Karpas-422 (cell line): ENCODE measurements at regions not wholly inside any gene's neighbourhood (a gene's known extent, or its start where the extent isn't known, plus 50 kb on each side); places are given as distances from the start of the nearest gene placed in this dataset.
"Not testable (repeated sequence)": the region's sequence is repeated elsewhere in the genome, so short reads cannot be mapped to it uniquely, and the experiment has no call there.

ENCODE experiments used
- DNase-seq: peaks from one replicate; pipeline ENCODE4 v3.0.0-alpha.2; 2015
- H2AFZ ChIP-seq: fragments of 200-600 bp; sonication (generic); 2 replicates; pipeline ENCODE4 v1.6.1; 2014; ENCODE audit warnings: antibody characterized with exemption, low read length, mixed read lengths
- H3K27ac ChIP-seq: fragments of 200-600 bp; sonication (generic); 2 replicates; pipeline ENCODE4 v1.5.1; 2014; ENCODE audit warnings: mild to moderate bottlenecking, low read length, moderate library complexity
- H3K27me3 ChIP-seq: fragments of 200-600 bp; sonication (generic); 2 replicates; pipeline ENCODE4 v1.6.1; 2014; ENCODE audit warnings: low read length, mixed read lengths
- H3K36me3 ChIP-seq: fragments of 200-600 bp; sonication (generic); 2 replicates; pipeline ENCODE4 v1.6.1; 2014; ENCODE audit warnings: low read length, mixed read lengths; ENCODE audit not compliant: insufficient read depth
- H3K4me1 ChIP-seq: fragments of 200-600 bp; sonication (generic); 2 replicates; pipeline ENCODE4 v1.6.1; 2014; ENCODE audit warnings: mild to moderate bottlenecking, low read length, mixed read lengths
- H3K4me2 ChIP-seq: fragments of 200-600 bp; sonication (generic); 2 replicates; pipeline ENCODE4 v1.6.1; 2014; ENCODE audit warnings: low read length, low read depth, mild to moderate bottlenecking; ENCODE audit not compliant: poor library complexity, severe bottlenecking
- H3K4me3 ChIP-seq: fragments of 200-600 bp; sonication (generic); 2 replicates; pipeline ENCODE4 v1.5.1; 2014; ENCODE audit warnings: mild to moderate bottlenecking, antibody characterized with exemption, low read length, mixed read lengths
- H3K79me2 ChIP-seq: fragments of 200-600 bp; sonication (generic); 2 replicates; pipeline ENCODE4 v1.6.1; 2014; ENCODE audit warnings: mild to moderate bottlenecking, low read length, mixed read lengths
- H3K9ac ChIP-seq: fragments of 200-600 bp; sonication (generic); 2 replicates; pipeline ENCODE4 v1.6.0; 2014; ENCODE audit warnings: low read length
- H3K9me2 ChIP-seq: fragments of 200-600 bp; sonication (generic), shearing (Covaris generic); replicated peaks from 2 replicates; pipeline ENCODE4 v1.6.0; 2014; ENCODE audit warnings: mild to moderate bottlenecking, low read length, moderate library complexity; ENCODE audit not compliant: insufficient read depth
- H3K9me3 ChIP-seq: fragments of 300-700, 200-600 bp; sonication (generic); 2 replicates; pipeline ENCODE4 v1.6.1; 2014; ENCODE audit warnings: low read length, mixed read lengths
- H4K20me1 ChIP-seq: fragments of 200-600 bp; sonication (generic); 2 replicates; pipeline ENCODE4 v1.6.1; 2014; ENCODE audit warnings: mild to moderate bottlenecking, antibody characterized with exemption, low read length, low read depth; ENCODE audit not compliant: insufficient read depth

DNA sequence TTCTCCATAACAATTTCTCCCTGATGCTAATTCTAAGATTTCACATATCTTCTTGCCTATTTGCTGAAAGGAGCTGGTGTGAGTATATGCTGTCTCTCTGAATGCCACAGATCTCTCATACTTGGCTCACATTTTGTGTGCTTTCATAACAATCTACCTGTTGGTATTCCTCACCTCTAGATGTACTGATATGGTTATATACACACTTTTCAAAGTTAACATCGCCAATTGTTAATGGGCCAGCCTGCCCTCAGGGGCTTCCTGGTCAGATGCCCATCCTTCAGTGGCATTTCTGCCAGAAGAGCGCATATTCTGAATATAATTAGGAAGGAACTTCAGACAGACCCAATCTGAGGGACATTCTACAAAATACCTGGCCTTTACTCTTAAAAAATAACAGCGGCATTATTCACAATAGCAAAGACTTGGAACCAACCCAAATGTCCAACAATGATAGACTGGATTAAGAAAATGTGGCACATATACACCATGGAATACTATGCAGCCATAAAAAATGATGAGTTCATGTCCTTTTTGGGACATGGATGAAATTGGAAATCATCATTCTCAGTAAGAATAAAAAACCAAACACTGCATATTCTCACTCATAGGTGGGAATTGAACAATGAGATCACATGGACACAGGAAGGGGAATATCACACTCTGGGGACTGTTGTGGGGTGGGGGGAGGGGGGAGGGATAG, 123.9 kb upstream of the FAT1 start:
- not testable (repeated sequence) for H3K4me2 ChIP-seq, H3K9me3 ChIP-seq, H3K79me2 ChIP-seq, H3K36me3 ChIP-seq, H3K4me1 ChIP-seq, DNase-seq, H3K27me3 ChIP-seq, H3K27ac ChIP-seq, H3K9ac ChIP-seq, H3K9me2 ChIP-seq, H3K4me3 ChIP-seq, H2AFZ ChIP-seq, H4K20me1 ChIP-seq

DNA sequence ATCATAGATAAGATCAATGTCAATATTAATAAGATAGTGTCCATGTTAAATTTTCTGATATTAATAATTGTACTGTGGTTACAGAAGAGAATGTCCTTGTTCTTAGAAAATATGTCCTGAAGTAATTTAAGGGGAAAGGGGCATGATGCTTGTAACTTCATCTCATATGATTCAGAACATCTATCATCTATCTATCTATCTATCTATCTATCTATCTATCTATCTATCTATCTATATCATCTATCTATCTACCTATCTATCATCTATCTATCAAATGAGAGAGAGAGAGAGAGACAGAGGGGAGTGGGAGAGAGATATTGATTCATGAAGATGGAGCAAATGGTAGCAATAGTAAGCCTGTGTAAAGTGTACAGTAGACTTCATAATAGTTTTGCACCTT, 124.8 kb upstream of the FAT1 start:
- Histone ChIP-seq H3K36me3 (no peaks in the 10 kb centered on the region), H3K27ac (no peak overlapping the region), H3K27me3 (no peaks in the 10 kb centered on the region), H3K79me2 (no peaks in the 10 kb centered on the region), H2AFZ (no peak overlapping the region), H3K9me3 (no peaks in the 10 kb centered on the region), H3K9me2 (no peaks in the 10 kb centered on the region), H4K20me1 (no peaks in the 10 kb centered on the region), H3K4me1 (no peaks in the 10 kb centered on the region), H3K9ac (no peak overlapping the region), H3K4me3 (no peak overlapping the region), H3K4me2 (no peak overlapping the region)
- DNase-seq: no peak

DNA sequence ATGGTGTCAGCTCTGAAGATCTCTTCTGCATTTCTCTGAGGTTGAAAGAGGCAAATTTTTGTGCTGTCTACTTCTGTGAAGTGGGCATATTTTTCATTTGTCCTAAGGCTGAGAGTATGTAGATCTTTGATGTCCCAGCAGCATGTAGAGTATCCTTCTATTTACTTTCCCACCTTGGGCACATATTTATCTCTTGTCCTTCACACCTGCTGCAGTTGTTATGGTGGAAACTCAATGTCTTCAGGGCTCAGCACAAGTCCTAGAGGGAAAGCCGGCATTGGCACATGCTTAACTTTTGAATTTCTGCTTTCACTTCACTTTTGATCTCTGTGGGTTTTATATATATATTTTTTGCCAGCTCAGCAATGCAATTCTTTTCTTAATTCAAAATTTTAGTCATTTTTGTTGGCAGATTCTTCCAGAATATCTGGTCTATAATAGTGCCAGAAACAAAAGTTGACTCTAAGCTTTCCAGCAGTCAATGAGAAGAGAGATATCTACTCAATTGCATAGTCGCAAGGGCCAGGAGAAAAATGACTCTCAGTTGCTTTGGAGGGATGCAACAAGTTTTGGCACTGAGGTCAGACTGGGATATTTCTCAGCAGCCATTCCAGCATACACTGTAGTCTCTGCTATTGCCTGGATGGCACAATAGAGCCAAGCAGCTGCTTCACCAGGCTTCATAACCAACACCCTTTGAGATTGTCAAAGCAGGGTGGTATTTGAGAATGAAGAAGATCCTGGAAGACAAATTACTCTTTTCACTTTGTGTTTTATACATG, 127.8 kb upstream of the FAT1 start:
- H3K4me3 ChIP-seq: no peak overlapping the region
- H3K4me1 ChIP-seq: no peaks in the 10 kb centered on the region
- H3K9ac ChIP-seq: no peak overlapping the region
- no peak overlapping the region for H3K4me2 ChIP-seq
- no peaks in the 10 kb centered on the region for H4K20me1 ChIP-seq
- H3K27me3 ChIP-seq: no peaks in the 10 kb centered on the region
- H3K9me2 ChIP-seq: no peaks in the 10 kb centered on the region
- H3K9me3 ChIP-seq: no peaks in the 10 kb centered on the region
- H3K79me2 ChIP-seq: no peaks in the 10 kb centered on the region
- H2AFZ ChIP-seq: no peak overlapping the region
- no peak for DNase-seq
- no peak overlapping the region for H3K27ac ChIP-seq
- no peaks in the 10 kb centered on the region for H3K36me3 ChIP-seq

DNA sequence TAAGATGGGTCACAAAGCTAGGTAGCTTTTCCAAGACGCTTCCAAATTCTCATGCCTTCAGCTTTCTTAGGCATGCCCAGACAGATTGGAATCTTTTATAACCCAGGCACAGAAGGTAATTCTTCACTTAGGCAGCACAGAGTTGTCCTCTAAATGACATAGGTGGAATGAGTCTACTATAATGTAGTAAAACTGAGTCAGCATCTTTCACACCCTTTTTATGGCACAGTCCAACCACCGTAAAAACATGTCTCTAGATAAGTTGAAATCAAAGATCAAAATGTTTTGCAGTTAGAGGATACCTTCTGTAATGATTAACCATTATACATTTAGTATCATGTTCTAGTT, 128.4 kb upstream of the FAT1 start:
- Histone ChIP-seq H3K27me3 (no peaks in the 10 kb centered on the region), H4K20me1 (no peaks in the 10 kb centered on the region), H2AFZ (no peak overlapping the region), H3K79me2 (no peaks in the 10 kb centered on the region), H3K9me3 (no peaks in the 10 kb centered on the region), H3K9me2 (no peaks in the 10 kb centered on the region), H3K9ac (no peak overlapping the region), H3K36me3 (no peaks in the 10 kb centered on the region), H3K27ac (no peak overlapping the region), H3K4me2 (no peak overlapping the region), H3K4me1 (no peaks in the 10 kb centered on the region), H3K4me3 (no peak overlapping the region)
- DNase-seq: no peak

GRCh38 chr4:186852964-186853391, 129.3 kb upstream of the FAT1 start:
- Histone ChIP-seq H3K9me3 (no peaks in the 10 kb centered on the region), H3K4me3 (no peak overlapping the region), H3K9ac (no peak overlapping the region), H2AFZ (no peak overlapping the region), H3K27ac (no peak overlapping the region), H3K27me3 (no peaks in the 10 kb centered on the region), H3K79me2 (no peaks in the 10 kb centered on the region), H4K20me1 (no peaks in the 10 kb centered on the region), H3K4me1 (no peaks in the 10 kb centered on the region), H3K9me2 (no peaks in the 10 kb centered on the region), H3K36me3 (no peaks in the 10 kb centered on the region), H3K4me2 (no peak overlapping the region)
- no peak for DNase-seq

GRCh38 chr4:186854256-186854655, 130.6 kb upstream of the FAT1 start:
- no peak overlapping the region for H3K4me3 ChIP-seq
- no peak overlapping the region for H3K27ac ChIP-seq
- H4K20me1 ChIP-seq: no peaks in the 10 kb centered on the region
- no peaks in the 10 kb centered on the region for H3K79me2 ChIP-seq
- no peaks in the 10 kb centered on the region for H3K36me3 ChIP-seq
- H3K9me2 ChIP-seq: no peaks in the 10 kb centered on the region
- no peak overlapping the region for H3K4me2 ChIP-seq
- no peaks in the 10 kb centered on the region for H3K27me3 ChIP-seq
- no peaks in the 10 kb centered on the region for H3K4me1 ChIP-seq
- no peak for DNase-seq
- H3K9ac ChIP-seq: no peak overlapping the region
- H3K9me3 ChIP-seq: no peaks in the 10 kb centered on the region
- no peak overlapping the region for H2AFZ ChIP-seq

GRCh38 chr4:186855111-186855510, 131.5 kb upstream of the FAT1 start:
- H3K9me2 ChIP-seq: no peaks in the 10 kb centered on the region
- H3K4me1 ChIP-seq: no peaks in the 10 kb centered on the region
- H4K20me1 ChIP-seq: no peaks in the 10 kb centered on the region
- H3K9ac ChIP-seq: no peak overlapping the region
- no peaks in the 10 kb centered on the region for H3K27me3 ChIP-seq
- no peak overlapping the region for H3K4me3 ChIP-seq
- H3K27ac ChIP-seq: no peak overlapping the region
- H3K79me2 ChIP-seq: no peaks in the 10 kb centered on the region
- H3K36me3 ChIP-seq: no peaks in the 10 kb centered on the region
- no peak for DNase-seq
- H2AFZ ChIP-seq: no peak overlapping the region
- H3K4me2 ChIP-seq: no peak overlapping the region
- H3K9me3 ChIP-seq: no peaks in the 10 kb centered on the region

GRCh38 chr4:186857793-186858192, 134.1 kb upstream of the FAT1 start:
- H2AFZ ChIP-seq: no peak overlapping the region
- no peaks in the 10 kb centered on the region for H3K9me2 ChIP-seq
- no peak overlapping the region for H3K4me3 ChIP-seq
- no peak overlapping the region for H3K4me2 ChIP-seq
- no peaks in the 10 kb centered on the region for H4K20me1 ChIP-seq
- no peaks in the 10 kb centered on the region for H3K27me3 ChIP-seq
- no peak overlapping the region for H3K9ac ChIP-seq
- no peak overlapping the region for H3K27ac ChIP-seq
- no peaks in the 10 kb centered on the region for H3K9me3 ChIP-seq
- H3K36me3 ChIP-seq: no peaks in the 10 kb centered on the region
- no peaks in the 10 kb centered on the region for H3K4me1 ChIP-seq
- no peak for DNase-seq
- no peaks in the 10 kb centered on the region for H3K79me2 ChIP-seq
